ENCODE measurements at regions not wholly inside any gene's neighbourhood (a gene's known extent, or its start where the extent isn't known, plus 50 kb on each side); places are given as distances from the start of the nearest gene placed in this dataset.
"Not testable (repeated sequence)": the region's sequence is repeated elsewhere in the genome, so short reads cannot be mapped to it uniquely, and the experiment has no call there.

DNA sequence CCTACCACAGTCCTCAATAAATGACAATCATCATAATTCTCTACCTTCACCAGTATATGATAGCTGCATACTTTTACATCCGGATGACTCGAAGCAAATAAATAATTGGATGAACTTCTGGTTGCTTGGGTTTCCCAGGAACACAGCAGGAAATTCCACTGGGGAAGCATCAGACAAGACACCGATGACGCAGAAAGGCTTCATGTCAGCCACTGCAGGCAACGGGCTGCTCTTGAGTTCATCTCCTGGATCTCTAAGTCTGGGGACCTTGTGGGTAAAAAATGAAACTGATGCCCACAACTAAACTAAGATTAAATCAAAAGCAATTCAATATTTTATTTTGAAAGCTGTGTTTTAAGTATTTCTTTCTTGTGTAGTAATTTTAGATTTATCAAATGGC lies 472.1 kb upstream of the C16orf82 start:
- ATAC-seq (ENCODE audit: low FRiP score): no peak
- no peak for DNase-seq (ENCODE audit: low spot score)
- no peak for TF ChIP-seq CTCF (IDR thresholded peaks at IDR 0.05)

GRCh38 chr16:26595199-26595598 lies 471.5 kb upstream of the C16orf82 start:
- TF ChIP-seq CTCF (IDR thresholded peaks at IDR 0.05): no peak
- no peak for DNase-seq (ENCODE audit: low spot score)
- no peak for ATAC-seq (ENCODE audit: low FRiP score)

DNA sequence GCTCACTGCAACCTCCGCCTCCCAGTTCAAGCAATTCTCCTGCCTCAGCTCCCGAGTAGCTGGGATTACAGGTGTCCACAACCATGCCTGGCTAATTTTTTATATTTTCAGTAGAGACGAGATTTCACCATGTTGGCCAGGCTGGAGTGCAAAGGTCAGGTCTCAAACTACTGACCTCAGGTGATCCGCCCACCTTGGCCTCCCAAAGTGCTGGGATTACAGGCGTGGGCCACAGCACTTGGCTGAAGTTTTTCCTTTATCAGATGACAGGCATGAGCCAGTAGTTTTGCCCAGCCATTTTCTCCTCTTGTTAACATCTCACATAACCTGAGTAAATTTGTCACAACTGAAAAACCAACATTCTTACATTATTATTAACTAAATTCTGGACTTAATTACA lies 470.7 kb upstream of the C16orf82 start:
- DNase-seq (ENCODE audit: low spot score); ATAC-seq (ENCODE audit: low FRiP score): not testable (repeated sequence)

GRCh38 chr16:26598061-26598460 lies 468.7 kb upstream of the C16orf82 start:
- ATAC-seq (ENCODE audit: low FRiP score): no peak
- DNase-seq (ENCODE audit: low spot score): no peak
- no peak for TF ChIP-seq CTCF (IDR thresholded peaks at IDR 0.05)

- DNase-seq (ENCODE audit: low spot score): no peak
- no peak for ATAC-seq (ENCODE audit: low FRiP score)
- no peak for TF ChIP-seq CTCF (IDR thresholded peaks at IDR 0.05)
Measured at GRCh38 chr16:26598998-26599784, 467.5 kb upstream of the C16orf82 start.

DNA sequence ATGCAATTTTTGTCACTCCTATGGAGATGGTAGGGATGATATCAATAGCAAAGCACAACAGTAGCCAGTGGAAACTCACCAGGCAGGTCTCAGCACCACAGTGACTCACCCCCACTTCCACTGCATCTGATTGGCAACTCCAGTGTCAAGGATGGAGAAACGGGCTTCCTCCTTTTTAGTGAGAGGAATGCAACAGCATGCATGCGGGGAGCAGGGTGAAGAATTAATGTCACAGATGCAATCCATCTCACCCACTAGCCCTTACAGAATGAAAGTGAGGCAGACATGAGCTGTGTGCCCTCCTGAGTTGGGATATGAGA lies 467.0 kb upstream of the C16orf82 start:
- TF ChIP-seq CTCF (IDR thresholded peaks at IDR 0.05): no peak
- ATAC-seq (ENCODE audit: low FRiP score) (no peak), DNase-seq (ENCODE audit: low spot score) (no peak)

DNA sequence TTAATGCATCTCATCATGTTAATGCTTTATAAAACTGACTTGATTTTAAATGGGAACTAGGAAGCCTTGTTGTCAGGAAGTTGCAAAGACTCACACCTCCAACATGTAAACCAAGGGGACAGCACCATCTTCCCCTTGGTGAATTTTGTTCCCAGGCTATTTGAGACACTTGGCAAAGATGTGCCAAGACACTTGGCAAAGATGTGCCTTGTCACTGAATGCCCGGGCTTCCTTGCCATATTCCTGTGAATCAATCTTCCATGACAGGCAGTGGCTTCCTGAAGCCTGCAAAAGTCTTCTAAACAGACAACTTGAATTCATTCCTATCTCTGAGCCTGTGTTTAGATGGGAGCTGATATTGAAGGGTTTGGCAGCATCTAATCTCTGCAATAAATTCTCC lies 465.4 kb upstream of the C16orf82 start:
- ATAC-seq (ENCODE audit: low FRiP score): no peak
- no peak for TF ChIP-seq CTCF (IDR thresholded peaks at IDR 0.05)
- DNase-seq (ENCODE audit: low spot score): no peak

Data from omental fat pad (tissue), 3 donors.